NT2/D1 (cell line): ENCODE measurements at regions not wholly inside any gene's neighbourhood (a gene's known extent, or its start where the extent isn't known, plus 50 kb on each side); places are given as distances from the start of the nearest gene placed in this dataset.

Source experiments
- SUZ12 ChIP-seq: IDR thresholded peaks from 2 replicates; pipeline ENCODE4 v1.6.1; 2011; ENCODE audit not compliant: insufficient read length, insufficient read depth; ENCODE audit errors: extremely low read depth
- YY1 ChIP-seq: IDR thresholded peaks from 2 replicates; pipeline ENCODE4 v1.6.1; 2011; ENCODE audit not compliant: insufficient read length, insufficient read depth
- ZNF274 ChIP-seq: IDR thresholded peaks from 2 replicates; pipeline ENCODE4 v1.6.1; 2011; ENCODE audit warnings: mild to moderate bottlenecking, low read depth, low read length

- no peak for TF ChIP-seq ZNF274
- TF ChIP-seq YY1 = no peak
- no peak for TF ChIP-seq SUZ12
These were observed 177.4 kb upstream of the FN1 start for GRCh38 chr2:215613280-215613679.
